ENCODE measurements at regions not wholly inside any gene's neighbourhood (a gene's known extent, or its start where the extent isn't known, plus 50 kb on each side); places are given as distances from the start of the nearest gene placed in this dataset.

GRCh38 chr5:57834829-57835608 is 352.4 kb upstream of the ACTBL2 start:
- DNase-seq (ENCODE audit: low spot score in 2 of 2) = no peak
- Histone ChIP-seq H3K4me1 (no peaks in the 10 kb centered on the region), H3K27me3 (ENCODE audit: low read depth) (no peaks in the 10 kb centered on the region), H3K4me3 (no peak overlapping the region), H3K36me3 (replicated peaks) (no peaks in the 10 kb centered on the region), H3K9me3 (no peaks in the 10 kb centered on the region)
- in situ Hi-C loops (cut with MboI; ENCODE audit: low sequenced_read_pairs) = no loop called here

- Histone ChIP-seq H3K27me3 (ENCODE audit: low read depth) (no peaks in the 10 kb centered on the region), H3K4me3 (no peak overlapping the region), H3K9me3 (no peaks in the 10 kb centered on the region), H3K36me3 (replicated peaks) (no peaks in the 10 kb centered on the region), H3K4me1 (no peaks in the 10 kb centered on the region)
- in situ Hi-C loops (cut with MboI; ENCODE audit: low sequenced_read_pairs) = no loop called here
- no peak for DNase-seq (ENCODE audit: low spot score in 2 of 2)
Measured at GRCh38 chr5:57833489-57833888, 350.9 kb upstream of the ACTBL2 start.

- DNase-seq (ENCODE audit: low spot score in 2 of 2) = no peak
- Histone ChIP-seq H3K27me3 (ENCODE audit: low read depth) (no peaks in the 10 kb centered on the region), H3K4me1 (no peaks in the 10 kb centered on the region), H3K36me3 (replicated peaks) (no peaks in the 10 kb centered on the region), H3K4me3 (no peak overlapping the region), H3K9me3 (no peaks in the 10 kb centered on the region)
- in situ Hi-C loops (cut with MboI; ENCODE audit: low sequenced_read_pairs) = no loop called here
Measured at GRCh38 chr5:57832875-57833274, 350.3 kb upstream of the ACTBL2 start.

GRCh38 chr5:57831932-57832331 is 349.3 kb upstream of the ACTBL2 start:
- Histone ChIP-seq H3K9me3 (no peaks in the 10 kb centered on the region), H3K4me3 (no peak overlapping the region), H3K36me3 (replicated peaks) (no peaks in the 10 kb centered on the region), H3K4me1 (no peaks in the 10 kb centered on the region), H3K27me3 (ENCODE audit: low read depth) (no peaks in the 10 kb centered on the region)
- DNase-seq (ENCODE audit: low spot score in 2 of 2) = no peak
- in situ Hi-C loops (cut with MboI; ENCODE audit: low sequenced_read_pairs) = no loop called here

- Histone ChIP-seq H3K4me1 (no peaks in the 10 kb centered on the region), H3K36me3 (replicated peaks) (no peaks in the 10 kb centered on the region), H3K27me3 (ENCODE audit: low read depth) (no peaks in the 10 kb centered on the region), H3K4me3 (no peak overlapping the region), H3K9me3 (no peaks in the 10 kb centered on the region)
- in situ Hi-C loops (cut with MboI; ENCODE audit: low sequenced_read_pairs) = no loop called here
- DNase-seq (ENCODE audit: low spot score in 2 of 2) = no peak
Measured at GRCh38 chr5:57831090-57831489, 348.5 kb upstream of the ACTBL2 start.

GRCh38 chr5:57828221-57828620 is 345.6 kb upstream of the ACTBL2 start:
- Histone ChIP-seq H3K36me3 (replicated peaks) (no peaks in the 10 kb centered on the region), H3K4me3 (no peak overlapping the region), H3K4me1 (no peaks in the 10 kb centered on the region), H3K9me3 (no peaks in the 10 kb centered on the region), H3K27me3 (ENCODE audit: low read depth) (no peaks in the 10 kb centered on the region)
- DNase-seq (ENCODE audit: low spot score in 2 of 2) = no peak
- in situ Hi-C loops (cut with MboI; ENCODE audit: low sequenced_read_pairs) = no loop called here

GRCh38 chr5:57825031-57825686 is 342.5 kb upstream of the ACTBL2 start:
- Histone ChIP-seq H3K36me3 (replicated peaks) (no peaks in the 10 kb centered on the region), H3K4me1 (no peaks in the 10 kb centered on the region), H3K27me3 (ENCODE audit: low read depth) (no peaks in the 10 kb centered on the region), H3K4me3 (no peak overlapping the region), H3K9me3 (no peaks in the 10 kb centered on the region)
- in situ Hi-C loops (cut with MboI; ENCODE audit: low sequenced_read_pairs) = no loop called here
- DNase-seq (ENCODE audit: low spot score in 2 of 2) = no peak

- H3K4me3 ChIP-seq = no peak overlapping the region
- H3K36me3 ChIP-seq (replicated peaks) = no peaks in the 10 kb centered on the region
- DNase-seq (ENCODE audit: low spot score in 2 of 2) = no peak
- no peaks in the 10 kb centered on the region for H3K9me3 ChIP-seq
- no peaks in the 10 kb centered on the region for H3K27me3 ChIP-seq (ENCODE audit: low read depth)
- no peaks in the 10 kb centered on the region for H3K4me1 ChIP-seq
- in situ Hi-C loops (cut with MboI; ENCODE audit: low sequenced_read_pairs) = no loop called here
Measured at GRCh38 chr5:57824623-57825022, 342.0 kb upstream of the ACTBL2 start.

- no peak for DNase-seq (ENCODE audit: low spot score in 2 of 2)
- in situ Hi-C loops (cut with MboI; ENCODE audit: low sequenced_read_pairs) = no loop called here
- no peak overlapping the region for H3K4me3 ChIP-seq
- H3K9me3 ChIP-seq = no peaks in the 10 kb centered on the region
- no peaks in the 10 kb centered on the region for H3K36me3 ChIP-seq (replicated peaks)
- no peaks in the 10 kb centered on the region for H3K27me3 ChIP-seq (ENCODE audit: low read depth)
- no peaks in the 10 kb centered on the region for H3K4me1 ChIP-seq
Measured at GRCh38 chr5:57824047-57824446, 341.4 kb upstream of the ACTBL2 start.

- DNase-seq (ENCODE audit: low spot score in 2 of 2) = no peak
- in situ Hi-C loops (cut with MboI; ENCODE audit: low sequenced_read_pairs) = no loop called here
- Histone ChIP-seq H3K4me3 (no peak overlapping the region), H3K4me1 (no peaks in the 10 kb centered on the region), H3K9me3 (no peaks in the 10 kb centered on the region), H3K27me3 (ENCODE audit: low read depth) (no peaks in the 10 kb centered on the region), H3K36me3 (replicated peaks) (no peaks in the 10 kb centered on the region)
Measured at GRCh38 chr5:57822651-57823050, 340.0 kb upstream of the ACTBL2 start.

- no peak overlapping the region for H3K4me3 ChIP-seq
- H3K9me3 ChIP-seq = no peaks in the 10 kb centered on the region
- H3K27me3 ChIP-seq (ENCODE audit: low read depth) = no peaks in the 10 kb centered on the region
- H3K4me1 ChIP-seq = no peaks in the 10 kb centered on the region
- in situ Hi-C loops (cut with MboI; ENCODE audit: low sequenced_read_pairs) = no loop called here
- no peak for DNase-seq (ENCODE audit: low spot score in 2 of 2)
- H3K36me3 ChIP-seq (replicated peaks) = no peaks in the 10 kb centered on the region
Measured at GRCh38 chr5:57818397-57818796, 335.8 kb upstream of the ACTBL2 start.

GRCh38 chr5:57817924-57818323 is 335.3 kb upstream of the ACTBL2 start:
- in situ Hi-C loops (cut with MboI; ENCODE audit: low sequenced_read_pairs) = no loop called here
- no peak overlapping the region for H3K4me3 ChIP-seq
- no peaks in the 10 kb centered on the region for H3K27me3 ChIP-seq (ENCODE audit: low read depth)
- no peaks in the 10 kb centered on the region for H3K36me3 ChIP-seq (replicated peaks)
- H3K9me3 ChIP-seq = no peaks in the 10 kb centered on the region
- DNase-seq (ENCODE audit: low spot score in 2 of 2) = no peak
- no peaks in the 10 kb centered on the region for H3K4me1 ChIP-seq

GRCh38 chr5:57817001-57817453 is 334.4 kb upstream of the ACTBL2 start:
- no peak for DNase-seq (ENCODE audit: low spot score in 2 of 2)
- in situ Hi-C loops (cut with MboI; ENCODE audit: low sequenced_read_pairs) = no loop called here
- Histone ChIP-seq H3K4me1 (no peaks in the 10 kb centered on the region), H3K27me3 (ENCODE audit: low read depth) (no peaks in the 10 kb centered on the region), H3K36me3 (replicated peaks) (no peaks in the 10 kb centered on the region), H3K4me3 (no peak overlapping the region), H3K9me3 (no peaks in the 10 kb centered on the region)

GRCh38 chr5:57816108-57816507 is 333.5 kb upstream of the ACTBL2 start:
- Histone ChIP-seq H3K4me3 (no peak overlapping the region), H3K27me3 (ENCODE audit: low read depth) (no peaks in the 10 kb centered on the region), H3K4me1 (no peaks in the 10 kb centered on the region), H3K9me3 (no peaks in the 10 kb centered on the region), H3K36me3 (replicated peaks) (no peaks in the 10 kb centered on the region)
- in situ Hi-C loops (cut with MboI; ENCODE audit: low sequenced_read_pairs) = no loop called here
- no peak for DNase-seq (ENCODE audit: low spot score in 2 of 2)

Data from HAP-1 (cell line).